ENCODE measurements at regions not wholly inside any gene's neighbourhood (a gene's known extent, or its start where the extent isn't known, plus 50 kb on each side); places are given as distances from the start of the nearest gene placed in this dataset.

GRCh38 chr14:87443787-87444186 lies 549.2 kb downstream of the GALC start:
- H3K4me3 ChIP-seq = no peak overlapping the region
- H3K36me3 ChIP-seq = no peaks in the 10 kb centered on the region
- TF ChIP-seq POLR2AphosphoS5 (IDR thresholded peaks at IDR 0.05) (no peak), POLR2A (IDR thresholded peaks at IDR 0.05; ENCODE audit: low read depth) (no peak), EP300 (IDR thresholded peaks at IDR 0.05) (no peak)
- TF ChIP-seq, protein P1, sequence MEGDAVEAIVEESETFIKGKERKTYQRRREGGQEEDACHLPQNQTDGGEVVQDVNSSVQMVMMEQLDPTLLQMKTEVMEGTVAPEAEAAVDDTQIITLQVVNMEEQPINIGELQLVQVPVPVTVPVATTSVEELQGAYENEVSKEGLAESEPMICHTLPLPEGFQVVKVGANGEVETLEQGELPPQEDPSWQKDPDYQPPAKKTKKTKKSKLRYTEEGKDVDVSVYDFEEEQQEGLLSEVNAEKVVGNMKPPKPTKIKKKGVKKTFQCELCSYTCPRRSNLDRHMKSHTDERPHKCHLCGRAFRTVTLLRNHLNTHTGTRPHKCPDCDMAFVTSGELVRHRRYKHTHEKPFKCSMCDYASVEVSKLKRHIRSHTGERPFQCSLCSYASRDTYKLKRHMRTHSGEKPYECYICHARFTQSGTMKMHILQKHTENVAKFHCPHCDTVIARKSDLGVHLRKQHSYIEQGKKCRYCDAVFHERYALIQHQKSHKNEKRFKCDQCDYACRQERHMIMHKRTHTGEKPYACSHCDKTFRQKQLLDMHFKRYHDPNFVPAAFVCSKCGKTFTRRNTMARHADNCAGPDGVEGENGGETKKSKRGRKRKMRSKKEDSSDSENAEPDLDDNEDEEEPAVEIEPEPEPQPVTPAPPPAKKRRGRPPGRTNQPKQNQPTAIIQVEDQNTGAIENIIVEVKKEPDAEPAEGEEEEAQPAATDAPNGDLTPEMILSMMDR (IDR thresholded peaks at IDR 0.05) = no peak
- intact Hi-C loops (cut with DNase I) = no loop called here
- no peak for DNase-seq (ENCODE audit: extremely low spot score)
- no peaks in the 10 kb centered on the region for H3K27me3 ChIP-seq
- no peaks in the 10 kb centered on the region for H3K9me3 ChIP-seq
- no peak overlapping the region for H3K27ac ChIP-seq (replicated peaks in 1 of 4)
- no peaks in the 10 kb centered on the region for H3K4me1 ChIP-seq

DNA sequence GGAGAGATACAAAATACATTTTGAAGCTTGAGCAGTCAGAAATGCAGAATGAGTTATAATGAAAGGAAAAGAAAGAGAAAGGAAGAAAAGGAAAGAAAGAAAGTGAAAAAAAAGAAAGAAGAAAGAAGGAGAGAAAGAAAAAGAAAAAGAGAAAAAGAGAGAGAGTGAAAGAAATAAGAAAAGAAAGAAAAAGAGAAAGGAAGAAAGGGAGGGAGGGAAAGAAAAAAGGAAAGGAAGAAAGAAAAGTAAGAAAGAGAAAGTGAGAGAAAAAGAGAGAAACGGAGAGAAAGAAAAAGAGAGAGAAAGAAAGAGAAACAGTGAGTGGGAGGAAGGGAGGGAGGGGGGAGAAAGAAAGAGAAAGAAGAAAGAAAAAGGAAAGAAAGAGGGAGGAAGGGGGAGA lies 549.9 kb downstream of the GALC start:
- intact Hi-C loops (cut with DNase I) = no loop called here
- 86% methylated on average over 1 of the region's 1 CpG for WGBS
- no peak for DNase-seq (ENCODE audit: extremely low spot score)
- no peak overlapping the region for H3K4me3 ChIP-seq
- TF ChIP-seq POLR2AphosphoS5 (IDR thresholded peaks at IDR 0.05) = no peak
- no peak for TF ChIP-seq POLR2A (IDR thresholded peaks at IDR 0.05; ENCODE audit: low read depth)
- TF ChIP-seq, protein P1 (IDR thresholded peaks at IDR 0.05) = no peak
- no peak for TF ChIP-seq EP300 (IDR thresholded peaks at IDR 0.05)
- H3K27me3 ChIP-seq = no peaks in the 10 kb centered on the region
- H3K4me1 ChIP-seq = no peaks in the 10 kb centered on the region
- no peak overlapping the region for H3K27ac ChIP-seq (replicated peaks in 1 of 4)
- no peaks in the 10 kb centered on the region for H3K9me3 ChIP-seq
- H3K36me3 ChIP-seq = no peaks in the 10 kb centered on the region

- no peaks in the 10 kb centered on the region for H3K27me3 ChIP-seq
- H3K4me1 ChIP-seq = no peaks in the 10 kb centered on the region
- no peak overlapping the region for H3K4me3 ChIP-seq
- intact Hi-C loops (cut with DNase I) = loop anchor here (10.0 kb wide), 1 partner anchor 458 kb away; no protein-coding TSS in a partner anchor
- H3K27ac ChIP-seq (replicated peaks in 1 of 4) = no peak overlapping the region
- H3K36me3 ChIP-seq = no peaks in the 10 kb centered on the region
- TF ChIP-seq EP300 (IDR thresholded peaks at IDR 0.05) (no peak), POLR2A (IDR thresholded peaks at IDR 0.05; ENCODE audit: low read depth) (no peak), POLR2AphosphoS5 (IDR thresholded peaks at IDR 0.05) (no peak)
- TF ChIP-seq, protein P1 (IDR thresholded peaks at IDR 0.05) = no peak
- WGBS = 81% methylated on average over 2 of the region's 2 CpGs
- no peak for DNase-seq (ENCODE audit: extremely low spot score)
- H3K9me3 ChIP-seq = no peaks in the 10 kb centered on the region
Observed at GRCh38 chr14:87437158-87437557, 555.8 kb downstream of the GALC start.

- WGBS = 50% methylated on average over 1 of the region's 1 CpG
- TF ChIP-seq, protein P1 (IDR thresholded peaks at IDR 0.05) = no peak
- no peak for TF ChIP-seq POLR2AphosphoS5 (IDR thresholded peaks at IDR 0.05)
- no peak for TF ChIP-seq EP300 (IDR thresholded peaks at IDR 0.05)
- no peak for TF ChIP-seq POLR2A (IDR thresholded peaks at IDR 0.05; ENCODE audit: low read depth)
- H3K27me3 ChIP-seq = no peaks in the 10 kb centered on the region
- no peak overlapping the region for H3K4me3 ChIP-seq
- DNase-seq (ENCODE audit: extremely low spot score) = no peak
- intact Hi-C loops (cut with DNase I) = loop anchor here (10.0 kb wide), 1 partner anchor 460 kb away; no protein-coding TSS in a partner anchor
- H3K9me3 ChIP-seq = peaks cover 0 to 6% (median 0%) of the 10 kb centered on the region in 4 donors
- H3K4me1 ChIP-seq = no peaks in the 10 kb centered on the region
- H3K27ac ChIP-seq (replicated peaks in 1 of 4) = no peak overlapping the region
- H3K36me3 ChIP-seq = no peaks in the 10 kb centered on the region
Observed at GRCh38 chr14:87434680-87435079, 558.3 kb downstream of the GALC start.

DNA sequence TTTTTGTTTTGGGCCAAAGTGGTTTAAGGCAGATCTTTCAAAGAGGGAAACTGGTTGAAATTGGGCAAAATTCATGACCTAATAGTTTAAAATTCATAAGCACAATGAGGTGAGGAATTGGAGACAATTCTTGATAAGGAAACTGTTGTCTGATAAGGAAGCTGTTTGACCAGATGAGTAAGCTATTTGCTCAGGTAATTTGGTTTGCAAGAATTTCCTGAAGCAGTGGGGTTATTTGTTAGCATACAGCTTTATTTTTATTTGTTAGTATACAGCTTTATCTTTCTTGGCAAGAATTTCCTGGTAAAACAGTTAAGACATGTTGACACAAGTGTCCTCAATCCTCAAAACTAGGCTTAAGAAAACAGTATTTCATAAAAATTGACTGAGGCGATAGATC lies 559.0 kb downstream of the GALC start:
- Histone ChIP-seq H3K27me3 (no peaks in the 10 kb centered on the region), H3K4me3 (no peak overlapping the region), H3K4me1 (no peaks in the 10 kb centered on the region), H3K36me3 (no peaks in the 10 kb centered on the region), H3K9me3 (peaks cover 0 to 6% (median 2%) of the 10 kb centered on the region in 4 donors), H3K27ac (replicated peaks in 1 of 4) (no peak overlapping the region)
- WGBS = 83% methylated on average over 1 of the region's 1 CpG
- DNase-seq (ENCODE audit: extremely low spot score) = no peak
- intact Hi-C loops (cut with DNase I) = loop anchor here (10.0 kb wide), 1 partner anchor 461 kb away; no protein-coding TSS in a partner anchor
- TF ChIP-seq, protein P1 (IDR thresholded peaks at IDR 0.05) = no peak
- no peak for TF ChIP-seq POLR2AphosphoS5 (IDR thresholded peaks at IDR 0.05)
- no peak for TF ChIP-seq POLR2A (IDR thresholded peaks at IDR 0.05; ENCODE audit: low read depth)
- no peak for TF ChIP-seq EP300 (IDR thresholded peaks at IDR 0.05)
